CD4-positive, alpha-beta T cell treated with Interferon gamma for 1 hour (primary cell): ENCODE measurements at regions not wholly inside any gene's neighbourhood (a gene's known extent, or its start where the extent isn't known, plus 50 kb on each side); places are given as distances from the start of the nearest gene placed in this dataset.

Source experiments
- DNase-seq: peaks from one replicate; pipeline ENCODE4 v3.0.0-alpha.2; 2020

- no peak for DNase-seq
These were observed 445.2 kb upstream of the FZD8 start for GRCh38 chr10:36087006-36088005.

- DNase-seq: no peak
These were observed 433.1 kb upstream of the FZD8 start for GRCh38 chr10:36075196-36075595.

- no peak for DNase-seq
These were observed 431.8 kb upstream of the FZD8 start for GRCh38 chr10:36073796-36074345.

GRCh38 chr10:36068542-36068941 lies 426.4 kb upstream of the FZD8 start:
- DNase-seq: no peak

GRCh38 chr10:36067748-36068147 lies 425.7 kb upstream of the FZD8 start:
- no peak for DNase-seq

- DNase-seq: no peak
These were observed 424.8 kb upstream of the FZD8 start for GRCh38 chr10:36066850-36067249.

GRCh38 chr10:36066102-36066501 lies 424.0 kb upstream of the FZD8 start:
- DNase-seq: no peak

- no peak for DNase-seq
These were observed 421.3 kb upstream of the FZD8 start for GRCh38 chr10:36063396-36063795.

- no peak for DNase-seq
These were observed 415.6 kb upstream of the FZD8 start for GRCh38 chr10:36057731-36058130.

GRCh38 chr10:36057180-36057579 lies 415.1 kb upstream of the FZD8 start:
- no peak for DNase-seq

- DNase-seq: no peak
These were observed 411.7 kb upstream of the FZD8 start for GRCh38 chr10:36053775-36054174.

- no peak for DNase-seq
These were observed 411.2 kb upstream of the FZD8 start for GRCh38 chr10:36053271-36053670.

GRCh38 chr10:36051500-36051991 lies 409.4 kb upstream of the FZD8 start:
- no peak for DNase-seq

- DNase-seq: no peak
These were observed 408.8 kb upstream of the FZD8 start for GRCh38 chr10:36050763-36051499.

GRCh38 chr10:36048780-36049179 lies 406.7 kb upstream of the FZD8 start:
- DNase-seq: no peak

- DNase-seq: no peak
These were observed 406.1 kb upstream of the FZD8 start for GRCh38 chr10:36048236-36048635.

GRCh38 chr10:36042135-36042534 lies 400.0 kb upstream of the FZD8 start:
- DNase-seq: no peak

- DNase-seq: no peak
These were observed 396.3 kb upstream of the FZD8 start for GRCh38 chr10:36038316-36038955.

- DNase-seq: no peak
These were observed 394.0 kb upstream of the FZD8 start for GRCh38 chr10:36036137-36036536.

GRCh38 chr10:36033808-36034207 lies 391.7 kb upstream of the FZD8 start:
- no peak for DNase-seq

GRCh38 chr10:36030516-36030915 lies 388.4 kb upstream of the FZD8 start:
- no peak for DNase-seq

- DNase-seq: no peak
These were observed 384.7 kb upstream of the FZD8 start for GRCh38 chr10:36026656-36027390.
